ENCODE measurements at regions not wholly inside any gene's neighbourhood (a gene's known extent, or its start where the extent isn't known, plus 50 kb on each side); places are given as distances from the start of the nearest gene placed in this dataset.
"Not testable (repeated sequence)": the region's sequence is repeated elsewhere in the genome, so short reads cannot be mapped to it uniquely, and the experiment has no call there.

GRCh38 chr2:176781570-176782217 lies 430.9 kb upstream of the HNRNPA3 start:
- no peak for DNase-seq

DNA sequence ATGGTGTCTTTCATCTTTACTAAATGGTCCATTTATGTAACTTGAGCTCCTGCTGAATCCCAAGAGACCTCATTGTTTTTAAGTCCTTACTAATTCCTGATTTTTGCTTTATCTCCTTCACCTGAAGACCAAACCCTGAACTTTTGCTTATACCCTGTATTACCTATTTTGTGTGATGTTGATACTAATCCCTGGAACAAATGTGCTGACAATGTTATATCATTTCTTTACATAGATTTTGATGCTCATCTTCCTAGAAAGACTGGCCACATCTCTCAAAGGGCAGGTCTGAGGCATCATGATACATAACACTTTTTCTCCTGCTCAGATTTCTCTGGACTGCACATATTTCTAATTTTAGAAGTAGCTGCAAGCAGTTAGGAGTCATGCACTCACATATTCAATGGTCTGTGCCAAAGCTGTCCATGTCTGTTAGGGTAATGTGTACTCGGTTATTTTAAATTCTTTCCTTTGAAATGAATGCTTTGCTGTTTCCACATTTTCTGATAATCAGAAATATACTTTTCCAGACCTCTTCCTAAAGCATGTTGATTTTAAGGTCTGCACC lies 427.9 kb upstream of the HNRNPA3 start:
- no peak for DNase-seq

- no peak for DNase-seq
Measured at GRCh38 chr2:176789751-176790150, 422.8 kb upstream of the HNRNPA3 start.

- no peak for DNase-seq
Measured at GRCh38 chr2:176790468-176790867, 422.1 kb upstream of the HNRNPA3 start.

DNA sequence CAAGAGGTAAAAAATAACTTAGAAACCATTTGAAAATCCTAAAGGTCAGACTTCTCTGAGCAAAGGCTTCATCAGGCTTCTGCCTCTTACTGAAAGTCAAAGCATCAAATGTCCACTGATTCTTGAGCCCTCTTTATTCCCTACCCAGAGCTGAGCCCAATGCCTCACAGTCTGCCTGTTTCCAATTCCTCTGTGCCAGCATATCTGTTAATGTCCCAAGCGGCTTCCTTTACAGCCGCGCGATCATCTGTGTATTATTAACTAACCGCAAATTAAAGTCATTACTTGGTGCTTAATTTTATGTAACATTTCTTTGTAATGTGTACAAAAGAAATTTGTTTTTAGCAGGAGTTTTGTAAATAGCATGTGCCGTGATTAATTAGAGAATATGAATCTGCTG lies 418.8 kb upstream of the HNRNPA3 start:
- DNase-seq, result no peak

DNA sequence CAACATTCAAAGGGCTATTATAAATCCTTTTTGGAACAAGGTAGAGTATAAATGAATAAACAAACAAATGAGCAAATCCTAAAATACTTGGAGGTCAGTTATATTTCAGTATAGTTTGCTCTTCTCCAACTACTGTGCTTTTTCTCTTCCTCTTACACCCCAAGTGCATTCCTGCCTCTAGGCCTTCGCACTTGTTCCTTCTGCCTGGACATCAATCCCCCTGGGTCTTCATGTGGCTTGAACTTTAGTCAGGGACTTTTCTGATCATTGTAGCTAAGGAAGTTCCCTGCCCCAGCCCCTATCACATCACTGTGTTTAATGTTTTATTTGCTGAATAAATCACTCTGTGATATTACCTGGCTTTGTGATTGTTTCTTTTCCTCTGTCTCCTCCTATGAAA lies 418.2 kb upstream of the HNRNPA3 start:
- DNase-seq, result no peak

GRCh38 chr2:176795823-176796222 lies 416.8 kb upstream of the HNRNPA3 start:
- no peak for DNase-seq

DNA sequence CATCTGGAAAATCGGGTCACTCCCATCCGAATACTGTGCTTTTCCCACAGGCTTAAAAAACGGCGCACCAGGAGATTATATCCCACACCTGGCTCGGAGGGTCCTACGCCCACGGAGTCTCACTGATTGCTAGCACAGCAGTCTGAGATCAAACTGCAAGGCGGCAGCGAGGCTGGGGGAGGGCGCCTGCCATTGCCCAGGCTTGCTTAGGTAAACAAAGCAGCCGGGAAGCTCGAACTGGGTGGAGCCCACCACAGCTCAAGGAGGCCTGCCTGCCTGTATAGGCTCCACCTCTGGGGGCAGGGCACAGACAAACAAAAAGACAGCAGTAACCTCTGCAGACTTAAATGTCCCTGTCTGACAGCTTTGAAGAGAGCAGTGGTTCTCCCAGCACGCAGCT lies 415.9 kb upstream of the HNRNPA3 start:
- DNase-seq, result not testable (repeated sequence)

DNA sequence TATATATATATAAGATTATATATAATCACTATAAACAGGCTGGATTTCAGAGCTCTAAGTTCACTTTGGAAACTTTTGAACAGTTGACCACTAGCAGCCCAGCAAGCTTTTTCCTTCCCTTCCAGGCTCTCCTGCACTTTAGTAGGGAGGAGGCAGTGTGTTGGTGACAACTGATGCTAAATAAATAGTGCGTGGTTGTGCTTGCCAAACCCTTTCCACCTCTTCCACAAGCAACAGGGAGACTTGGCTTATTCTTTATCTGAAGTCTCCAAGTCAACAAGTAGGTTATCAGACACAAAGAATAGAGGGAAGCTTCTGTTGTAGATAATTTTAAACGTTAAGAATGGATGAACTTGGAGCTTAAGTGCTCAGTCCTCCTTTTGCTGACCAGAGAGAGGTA lies 408.2 kb upstream of the HNRNPA3 start:
- DNase-seq, result no peak

- no peak for DNase-seq
Measured at GRCh38 chr2:176805345-176805744, 407.2 kb upstream of the HNRNPA3 start.

GRCh38 chr2:176812246-176812775 lies 400.3 kb upstream of the HNRNPA3 start:
- no peak for DNase-seq

DNA sequence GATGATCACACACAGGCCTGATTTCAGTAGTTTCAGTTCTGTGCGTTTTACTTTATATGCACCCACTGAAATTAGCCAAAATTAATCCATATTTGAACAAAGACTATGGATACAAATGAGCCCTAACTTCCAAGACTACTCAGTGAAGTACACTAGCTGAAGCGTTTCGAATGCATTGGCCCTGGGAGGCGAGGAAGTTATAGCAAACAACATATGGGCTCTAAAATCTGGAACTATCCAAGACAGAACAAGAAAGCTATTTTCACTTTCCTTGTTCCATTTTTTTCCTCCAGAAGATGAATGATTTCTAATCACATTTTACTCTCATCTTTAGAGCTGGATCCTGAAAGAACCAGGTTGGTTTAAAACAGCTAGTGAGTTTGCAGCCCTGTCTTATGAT lies 399.4 kb upstream of the HNRNPA3 start:
- no peak for DNase-seq

GRCh38 chr2:176813621-176814049 lies 399.0 kb upstream of the HNRNPA3 start:
- DNase-seq, result no peak

DNA sequence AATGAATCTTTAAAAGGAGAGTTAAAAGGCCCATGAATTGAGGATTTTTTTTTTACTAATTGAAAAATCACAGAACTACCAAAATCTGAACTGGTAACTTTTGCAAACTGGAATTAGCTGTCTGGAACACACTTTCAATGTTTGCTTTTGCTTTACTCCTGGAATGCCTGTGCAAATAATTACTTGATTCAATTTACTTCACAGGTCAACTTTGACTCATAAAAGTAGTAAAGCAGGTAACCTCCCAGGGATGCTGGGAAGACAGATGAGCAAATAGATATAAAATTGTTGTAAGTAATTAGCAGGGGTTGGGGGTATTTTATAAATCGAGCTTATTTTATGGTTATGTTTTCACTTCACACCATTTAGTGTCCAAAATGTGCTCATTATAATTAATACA lies 398.3 kb upstream of the HNRNPA3 start:
- DNase-seq, result no peak

DNA sequence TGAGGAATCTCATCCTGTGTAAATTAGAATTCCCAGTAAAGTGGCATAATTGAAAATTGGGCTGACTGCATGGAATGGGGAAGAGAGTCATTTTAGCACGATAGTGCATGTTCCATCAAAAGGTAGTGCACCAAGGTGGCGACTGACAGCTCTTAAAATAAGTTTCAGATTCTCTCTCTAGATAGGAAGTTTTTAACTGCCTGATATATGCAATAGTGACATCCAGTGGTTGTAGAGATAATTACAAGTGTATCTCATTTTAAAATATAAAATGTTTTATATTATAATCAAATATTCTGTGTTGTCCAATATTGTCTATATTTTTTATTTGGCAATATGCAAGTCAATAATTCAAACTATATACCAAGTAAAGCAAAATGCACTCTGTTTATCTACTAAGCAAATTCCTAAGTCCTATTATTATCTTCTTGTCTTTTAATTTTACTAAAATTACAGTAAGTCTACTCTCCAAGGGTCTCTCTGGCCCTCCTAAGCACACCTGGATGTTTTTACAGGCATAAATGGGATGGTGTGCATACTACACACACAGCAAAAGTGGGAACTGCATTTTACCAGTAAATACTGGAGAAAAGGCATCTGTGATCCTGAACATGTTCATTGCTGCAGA lies 397.7 kb upstream of the HNRNPA3 start:
- DNase-seq, result peak in 1 of 2 donors; percentile 4

DNA sequence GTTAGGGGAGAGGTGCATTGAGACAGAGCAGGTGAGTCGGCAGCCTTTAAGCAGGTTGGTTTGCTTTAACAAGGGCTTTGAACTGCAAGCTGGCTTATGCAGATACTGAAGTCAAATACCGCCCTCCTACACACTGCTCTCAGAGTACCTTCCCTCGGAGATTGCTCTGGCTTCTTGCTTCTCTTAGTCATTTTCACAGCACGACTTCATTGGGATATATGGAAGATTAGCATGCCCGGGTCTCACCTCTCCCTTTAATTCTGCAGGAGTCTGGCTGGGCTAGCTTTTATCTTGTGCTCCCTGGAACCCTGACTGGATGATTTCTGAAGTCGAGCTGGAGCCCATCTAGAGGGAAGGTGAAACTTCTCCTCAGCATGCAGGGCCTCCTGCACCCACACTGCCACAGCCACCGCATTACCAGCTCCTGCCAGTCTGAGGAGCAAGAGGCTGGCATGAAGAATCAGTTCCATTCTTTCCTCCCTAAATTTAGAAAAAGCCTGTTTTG lies 395.5 kb upstream of the HNRNPA3 start:
- no peak for DNase-seq

DNA sequence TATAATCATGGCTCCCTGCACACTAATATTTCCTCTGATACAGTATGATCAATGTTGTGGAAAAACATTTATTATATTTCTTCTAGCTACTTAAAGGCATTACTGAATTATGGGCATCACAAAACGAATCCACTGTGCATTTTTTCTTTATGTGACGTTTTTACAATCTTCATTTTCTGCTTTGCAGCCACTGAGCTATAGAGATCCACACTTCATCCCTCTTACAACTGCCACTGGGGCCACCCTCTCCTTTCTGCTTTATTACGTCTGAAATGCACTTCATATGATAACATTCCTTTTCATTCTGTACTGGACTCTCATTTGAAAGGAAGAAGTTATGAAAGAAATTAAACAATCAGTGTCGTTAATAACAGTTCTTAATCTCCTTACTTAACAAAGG lies 394.5 kb upstream of the HNRNPA3 start:
- no peak for DNase-seq

DNA sequence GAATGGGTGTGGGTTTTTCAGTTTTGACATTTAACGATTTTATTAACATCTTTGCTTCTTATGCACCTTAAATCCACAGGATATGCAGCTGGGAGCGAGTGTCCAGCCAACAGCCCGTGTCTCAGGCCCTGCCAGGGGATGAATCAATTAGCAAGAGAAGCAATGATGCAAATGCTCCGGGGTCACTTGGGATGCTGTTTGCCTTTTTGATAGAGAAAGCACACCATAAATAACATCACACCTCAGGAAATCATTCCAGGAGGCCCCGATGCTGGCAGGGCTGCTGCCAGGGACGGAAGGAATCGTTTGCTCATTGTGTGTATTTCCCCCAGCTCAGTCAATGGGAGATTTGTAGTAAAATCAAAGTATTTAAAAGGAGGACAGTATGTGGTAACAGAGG lies 394.0 kb upstream of the HNRNPA3 start:
- DNase-seq, result no peak

DNA sequence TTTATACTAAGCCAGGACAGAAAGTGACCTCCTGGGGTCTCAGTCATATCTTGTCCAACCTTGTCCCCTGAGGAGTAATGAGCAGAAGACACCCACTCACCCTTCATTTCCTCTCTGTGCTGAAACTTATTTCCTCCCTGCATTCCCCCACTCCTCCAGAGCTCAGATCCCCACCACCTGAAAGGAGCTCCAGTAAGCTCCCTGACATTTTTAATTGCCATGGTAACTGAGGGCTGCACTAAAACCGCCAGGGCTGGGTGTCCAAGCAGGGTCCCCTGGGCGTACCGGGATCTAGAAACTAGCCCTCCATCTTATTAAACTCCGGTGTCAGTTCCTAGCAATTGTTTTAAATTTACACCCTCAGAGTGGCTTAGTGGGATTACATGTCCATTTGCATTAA lies 393.3 kb upstream of the HNRNPA3 start:
- no peak for DNase-seq

DNA sequence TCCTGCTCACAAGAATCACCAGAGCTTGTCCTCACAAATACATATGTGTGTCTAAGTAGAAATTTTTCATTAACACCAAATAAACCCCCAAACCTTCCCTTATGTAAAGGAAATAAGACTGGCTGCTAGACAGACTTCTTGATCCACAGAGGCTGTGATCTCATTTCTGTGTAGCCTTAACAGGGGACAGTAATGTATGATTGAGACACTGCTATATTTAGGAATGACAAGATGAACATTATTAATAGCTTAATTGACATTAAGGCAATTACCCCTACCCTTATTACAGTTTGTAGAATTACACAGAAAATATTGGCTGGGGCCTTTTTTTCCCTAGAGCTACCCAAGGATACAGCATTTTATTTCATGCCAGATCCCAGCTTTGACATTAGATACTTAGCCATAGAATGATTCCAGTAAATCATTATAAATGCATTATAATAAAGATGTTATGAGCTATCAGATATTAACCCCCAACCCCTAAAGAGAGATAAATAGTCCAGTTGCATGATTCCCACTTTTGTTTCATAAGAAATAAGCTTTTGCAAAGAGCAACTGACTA lies 392.1 kb upstream of the HNRNPA3 start:
- DNase-seq, result no peak

DNA sequence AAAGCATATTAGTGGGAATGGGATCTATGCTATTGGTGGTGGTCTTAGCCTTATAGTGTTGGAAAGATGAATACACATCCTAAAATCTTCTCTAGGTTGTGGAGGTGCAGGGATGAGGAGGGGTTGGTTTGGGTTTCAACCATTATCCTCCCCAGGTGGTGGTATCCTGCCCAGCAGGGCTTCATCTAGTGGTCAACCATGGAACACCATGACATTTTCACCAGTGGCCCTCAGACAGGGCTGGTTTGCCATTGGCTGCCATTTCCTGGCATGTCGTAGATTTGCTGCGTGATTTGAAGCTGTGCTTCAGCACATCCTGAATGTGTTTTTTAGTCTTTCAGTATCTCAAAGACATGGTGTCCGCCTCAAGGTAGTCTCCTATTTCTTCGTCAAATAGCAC lies 391.2 kb upstream of the HNRNPA3 start:
- DNase-seq, result no peak

DNA sequence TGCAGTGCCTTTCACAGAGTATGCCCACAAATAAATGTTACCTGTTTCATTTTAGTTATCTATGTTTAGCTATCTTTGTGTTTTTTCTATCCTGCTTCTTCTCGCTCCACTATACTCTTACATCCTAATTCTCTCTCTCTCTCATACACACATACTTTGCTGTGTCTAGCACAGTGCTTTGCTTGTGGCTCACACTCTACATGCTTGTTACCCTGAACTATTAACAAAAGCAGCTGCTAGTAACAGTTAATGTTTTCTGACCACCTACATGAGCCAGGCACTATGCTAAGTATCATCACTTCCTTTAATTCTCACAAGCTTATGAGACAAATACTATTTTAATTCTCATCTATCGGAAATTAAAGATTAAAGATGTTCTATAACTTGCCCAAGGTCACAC lies 390.5 kb upstream of the HNRNPA3 start:
- DNase-seq, result no peak

DNA sequence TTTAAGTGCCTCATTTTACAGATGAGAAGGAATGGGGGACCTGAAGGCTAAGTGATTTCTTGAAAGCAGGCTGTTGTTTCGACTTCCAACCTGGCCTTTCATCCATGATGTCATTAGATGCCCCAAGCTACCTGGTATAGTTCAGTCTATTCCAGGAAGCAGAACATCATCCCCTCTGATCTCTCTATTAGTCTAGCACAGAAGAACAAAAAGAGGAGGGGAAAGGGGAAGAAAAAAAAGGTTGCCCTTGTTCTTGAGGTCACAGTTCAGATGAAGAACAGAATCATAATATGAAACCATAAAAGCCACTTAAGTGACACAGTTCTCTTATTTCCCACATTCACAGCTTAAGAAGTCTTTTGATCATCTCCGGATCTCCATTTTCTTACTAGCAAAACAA lies 386.2 kb upstream of the HNRNPA3 start:
- no peak for DNase-seq

Measured in bone marrow (tissue), 2 donors.